ENCODE measurements at regions not wholly inside any gene's neighbourhood (a gene's known extent, or its start where the extent isn't known, plus 50 kb on each side); places are given as distances from the start of the nearest gene placed in this dataset.

- Mint-ChIP-seq H3K9me3 (peaks cover 4 to 6% of the 10 kb centered on the region in 2 donors), H3K36me3 (no peaks in the 10 kb centered on the region), H3K27me3 (ENCODE audit: low read depth in 2 of 2) (no peaks in the 10 kb centered on the region), H3K27ac (no peak overlapping the region), H3K4me1 (no peaks in the 10 kb centered on the region), H3K4me3 (no peak overlapping the region)
- H3K4me1 ChIP-seq (ENCODE audit: control insufficient read depth, insufficient read depth, low read length), result no peaks in the 10 kb centered on the region
- 100% methylated on average over 1 of the region's 1 CpG for WGBS (ENCODE audit: insufficient coverage)
- no peak overlapping the region for H3K4me3 ChIP-seq (ENCODE audit: low read length)
- no peak for DNase-seq
- H3K27ac ChIP-seq (ENCODE audit: low read length), result no peak overlapping the region
- no peak for TF ChIP-seq CTCF (IDR thresholded peaks at IDR 0.05)
- ATAC-seq, result no peak
- intact Hi-C loops (cut with micrococcal nuclease), result no loop called here
- H3K27me3 ChIP-seq (ENCODE audit: control insufficient read depth, insufficient read depth, low read length), result no peaks in the 10 kb centered on the region
- H3K9me3 ChIP-seq (ENCODE audit: control insufficient read depth, insufficient read depth, low read length), result no peaks in the 10 kb centered on the region
- no peaks in the 10 kb centered on the region for H3K36me3 ChIP-seq (ENCODE audit: control insufficient read depth, insufficient read depth, low read length)
These were observed 598.4 kb downstream of the COL12A1 start for GRCh38 chr6:74607468-74607867.

- Mint-ChIP-seq H3K27ac (no peak overlapping the region), H3K36me3 (no peaks in the 10 kb centered on the region), H3K4me3 (no peak overlapping the region), H3K9me3 (peaks cover 3 to 4% of the 10 kb centered on the region in 2 donors), H3K4me1 (no peaks in the 10 kb centered on the region), H3K27me3 (ENCODE audit: low read depth in 2 of 2) (no peaks in the 10 kb centered on the region)
- H3K27me3 ChIP-seq (ENCODE audit: control insufficient read depth, insufficient read depth, low read length), result no peaks in the 10 kb centered on the region
- DNase-seq (no peak), ATAC-seq (no peak)
- intact Hi-C loops (cut with micrococcal nuclease), result no loop called here
- no peaks in the 10 kb centered on the region for H3K4me1 ChIP-seq (ENCODE audit: control insufficient read depth, insufficient read depth, low read length)
- 80% methylated on average over 1 of the region's 3 CpGs for WGBS (ENCODE audit: insufficient coverage)
- TF ChIP-seq CTCF (IDR thresholded peaks at IDR 0.05), result no peak
- no peak overlapping the region for H3K27ac ChIP-seq (ENCODE audit: low read length)
- no peaks in the 10 kb centered on the region for H3K9me3 ChIP-seq (ENCODE audit: control insufficient read depth, insufficient read depth, low read length)
- H3K4me3 ChIP-seq (ENCODE audit: low read length), result no peak overlapping the region
- H3K36me3 ChIP-seq (ENCODE audit: control insufficient read depth, insufficient read depth, low read length), result no peaks in the 10 kb centered on the region
These were observed 599.2 kb downstream of the COL12A1 start for GRCh38 chr6:74606582-74607071.

GRCh38 chr6:74605922-74606581, 599.8 kb downstream of the COL12A1 start:
- Mint-ChIP-seq H3K36me3 (no peaks in the 10 kb centered on the region), H3K4me3 (no peak overlapping the region), H3K27me3 (ENCODE audit: low read depth in 2 of 2) (no peaks in the 10 kb centered on the region), H3K4me1 (no peaks in the 10 kb centered on the region), H3K27ac (no peak overlapping the region), H3K9me3 (peaks cover 3 to 4% of the 10 kb centered on the region in 2 donors)
- Histone ChIP-seq H3K9me3 (ENCODE audit: control insufficient read depth, insufficient read depth, low read length) (no peaks in the 10 kb centered on the region), H3K4me3 (ENCODE audit: low read length) (no peak overlapping the region), H3K4me1 (ENCODE audit: control insufficient read depth, insufficient read depth, low read length) (no peaks in the 10 kb centered on the region), H3K27me3 (ENCODE audit: control insufficient read depth, insufficient read depth, low read length) (no peaks in the 10 kb centered on the region), H3K36me3 (ENCODE audit: control insufficient read depth, insufficient read depth, low read length) (no peaks in the 10 kb centered on the region), H3K27ac (ENCODE audit: low read length) (no peak overlapping the region)
- no peak for ATAC-seq
- intact Hi-C loops (cut with micrococcal nuclease), result no loop called here
- WGBS (ENCODE audit: insufficient coverage), result 93% methylated on average over 2 of the region's 3 CpGs
- no peak for TF ChIP-seq CTCF (IDR thresholded peaks at IDR 0.05)
- no peak for DNase-seq

- Histone ChIP-seq H3K27ac (ENCODE audit: low read length) (no peak overlapping the region), H3K4me3 (ENCODE audit: low read length) (no peak overlapping the region), H3K27me3 (ENCODE audit: control insufficient read depth, insufficient read depth, low read length) (no peaks in the 10 kb centered on the region), H3K9me3 (ENCODE audit: control insufficient read depth, insufficient read depth, low read length) (no peaks in the 10 kb centered on the region), H3K4me1 (ENCODE audit: control insufficient read depth, insufficient read depth, low read length) (no peaks in the 10 kb centered on the region), H3K36me3 (ENCODE audit: control insufficient read depth, insufficient read depth, low read length) (no peaks in the 10 kb centered on the region)
- Mint-ChIP-seq H3K27me3 (ENCODE audit: low read depth in 2 of 2) (no peaks in the 10 kb centered on the region), H3K9me3 (peaks cover 4 to 6% of the 10 kb centered on the region in 2 donors), H3K4me1 (no peaks in the 10 kb centered on the region), H3K27ac (no peak overlapping the region), H3K36me3 (no peaks in the 10 kb centered on the region), H3K4me3 (no peak overlapping the region)
- intact Hi-C loops (cut with micrococcal nuclease), result no loop called here
- no peak for DNase-seq
- ATAC-seq, result no peak
- no peak for TF ChIP-seq CTCF (IDR thresholded peaks at IDR 0.05)
- WGBS (ENCODE audit: insufficient coverage), result 85% methylated on average over 3 of the region's 3 CpGs
These were observed 601.6 kb downstream of the COL12A1 start for GRCh38 chr6:74604279-74604678.
